A549 (cell line): ENCODE measurements at regions not wholly inside any gene's neighbourhood (a gene's known extent, or its start where the extent isn't known, plus 50 kb on each side); places are given as distances from the start of the nearest gene placed in this dataset.

Experiments used
- ATAC-seq, 2 experiments: fragments of 200-7000 bp in 1 of 2; fragments of >200 bp in 1 of 2; cut with Nextera tagmentation in 1 of 2; cut with Tn5 transposase in 1 of 2; 3 replicates each; pipeline versions ENCODE4 v1.8.0 to v1.9.1; 2018 to 2020; ENCODE audit warnings: mild to moderate bottlenecking in 1 of 2, moderate library complexity in 1 of 2
- CTCF ChIA-PET: fragments of 300-600 bp; sonication (Branson Sonifier 250); formaldehyde crosslinking; extraction: SDS; loops from one replicate; lab custom pipeline; 2021; ENCODE audit warnings: antibody characterized with exemption, inconsistent platforms; lab: Yijun Ruan, JAX
- POLR2A ChIA-PET: fragments of 350-600 bp; formaldehyde crosslinking; extraction: SDS; loops from one replicate; lab custom pipeline; 2021; ENCODE audit warnings: antibody characterized with exemption, inconsistent platforms; lab: Yijun Ruan, JAX
- DNase-seq, 2 experiments: peaks; one replicate each; pipeline versions ENCODE4 v3.0.0 to v3.0.0-alpha.2; 2011 to 2016; ENCODE audit warnings: low read depth in 1 of 2, low spot score in 1 of 2
- FAIRE-seq: peaks from 2 replicates; lab custom pipeline; 2011; peaks lifted over from hg19 to GRCh38; lab: Jason Lieb, UNC
- H3K27ac ChIP-seq, 2 experiments: fragments of >200 bp; sonication (Bioruptor Twin); formaldehyde crosslinking; 3 replicates each; pipeline ENCODE4 v1.5.1; 2016 to 2017
- H3K4me1 ChIP-seq: fragments of >200 bp; sonication (Bioruptor Twin); formaldehyde crosslinking; 3 replicates; pipeline ENCODE4 v1.6.1; 2016
- H3K4me2 ChIP-seq: fragments of >200 bp; sonication (Bioruptor Twin); formaldehyde crosslinking; 3 replicates; pipeline ENCODE4 v1.6.1; 2016
- H3K4me3 ChIP-seq: fragments of >200 bp; sonication (Bioruptor Twin); formaldehyde crosslinking; 3 replicates; pipeline ENCODE4 v1.5.1; 2016
- H3K9me3 ChIP-seq: fragments of >200 bp; sonication (Bioruptor Twin); formaldehyde crosslinking; 3 replicates; pipeline ENCODE4 v1.6.1; 2016
- CBX2 ChIP-seq: fragments of 200-600 bp; sonication (generic); IDR thresholded peaks from 2 replicates; pipeline ENCODE4 v1.6.1; 2016; ENCODE audit warnings: low read depth, mild to moderate bottlenecking, borderline replicate concordance
- CBX8 ChIP-seq: fragments of 200-600 bp; sonication (generic); IDR thresholded peaks from 2 replicates; pipeline ENCODE4 v1.6.1; 2016
- CEBPB ChIP-seq, 2 experiments: fragments of >200 bp in 1 of 2; sonication (Bioruptor Twin) in 1 of 2; formaldehyde crosslinking in 1 of 2; IDR thresholded peaks; 2 replicates each; pipeline ENCODE4 v1.6.1; 2012 to 2016
- CHD2 ChIP-seq: fragments of 150-350 bp; IDR thresholded peaks from 2 replicates; pipeline ENCODE4 v1.6.1; 2014; ENCODE audit warnings: low read length; ENCODE audit not compliant: partially characterized antibody
- EHF ChIP-seq: fragments of 250-450 bp; sonication (Bioruptor Pico); IDR thresholded peaks from 2 replicates; pipeline ENCODE4 v1.5.0; 2020; ENCODE audit warnings: mild to moderate bottlenecking
- EP300 ChIP-seq, 2 experiments: fragments of >200 bp; sonication (Bioruptor Twin); formaldehyde crosslinking; IDR thresholded peaks; 2 replicates in 1 of 2; 3 replicates in 1 of 2; pipeline ENCODE4 v1.6.1; 2016 to 2017
- GATA3 ChIP-seq: IDR thresholded peaks from 2 replicates; pipeline ENCODE4 v1.6.1; 2012; ENCODE audit warnings: borderline replicate concordance
- HEYL ChIP-seq: fragments of 250-450 bp; sonication (Bioruptor Pico); IDR thresholded peaks from 2 replicates; pipeline ENCODE4 v1.8.0; 2021; ENCODE audit warnings: mild to moderate bottlenecking, moderate library complexity
- HOXB13 ChIP-seq: fragments of 250-450 bp; sonication (Bioruptor Pico); IDR thresholded peaks from 2 replicates; pipeline ENCODE4 v1.5.0; 2020; ENCODE audit warnings: low read depth, mild to moderate bottlenecking, moderate library complexity
- HOXB5 ChIP-seq: fragments of 250-450 bp; sonication (Bioruptor Pico); IDR thresholded peaks from 2 replicates; pipeline ENCODE4 v1.5.0; 2020; ENCODE audit warnings: mild to moderate bottlenecking, moderate library complexity
- NFE2L2 ChIP-seq: fragments of 150-350 bp; conservative IDR thresholded peaks from 2 replicates; pipeline ENCODE4 v1.6.1; 2014; ENCODE audit warnings: low read length
- NPAS2 ChIP-seq: fragments of 250-450 bp; sonication (Bioruptor Pico); IDR thresholded peaks from 2 replicates; pipeline ENCODE4 v1.8.0; 2022; ENCODE audit warnings: mild to moderate bottlenecking, moderate library complexity, borderline replicate concordance
- POLR2A ChIP-seq: IDR thresholded peaks from 2 replicates; pipeline ENCODE4 v1.6.1; 2012; ENCODE audit warnings: mild to moderate bottlenecking, low read length
- RARB ChIP-seq: fragments of 250-450 bp; sonication (Bioruptor Pico); IDR thresholded peaks from 2 replicates; pipeline ENCODE4 v1.8.0; 2021; ENCODE audit warnings: mild to moderate bottlenecking, moderate library complexity
- RCOR1 ChIP-seq: fragments of 150-350 bp; IDR thresholded peaks from 2 replicates; pipeline ENCODE4 v1.6.1; 2014; ENCODE audit warnings: antibody characterized with exemption, low read length, low read depth
- RNF2 ChIP-seq: fragments of 200-600 bp; sonication (generic); IDR thresholded peaks from 2 replicates; pipeline ENCODE4 v1.6.1; 2016; ENCODE audit warnings: low read depth, mild to moderate bottlenecking, antibody characterized with exemption, moderate library complexity, borderline replicate concordance
- TFCP2L1 ChIP-seq: fragments of 250-450 bp; sonication (Bioruptor Pico); IDR thresholded peaks from 2 replicates; pipeline ENCODE4 v1.5.0; 2021; ENCODE audit warnings: mild to moderate bottlenecking
- ZFP36 ChIP-seq: fragments of 450-650 bp; IDR thresholded peaks from 2 replicates; pipeline ENCODE4 v1.6.1; 2014; ENCODE audit warnings: borderline replicate concordance; ENCODE audit not compliant: partially characterized antibody
- ZSCAN20 ChIP-seq: fragments of 250-450 bp; sonication (Bioruptor Pico); IDR thresholded peaks from 2 replicates; pipeline ENCODE4 v1.8.0; 2022; ENCODE audit warnings: mild to moderate bottlenecking, moderate library complexity
- WGBS: methylation state at CpG from one replicate; pipeline ENCODE4 v1.1.6; 2017; ENCODE audit errors: missing lambda C conversion rate; 5-methylcytosine and 5-hydroxymethylcytosine counted together
- TF ChIP-seq, protein P1 (sequence below): IDR thresholded peaks from 2 replicates; pipeline ENCODE4 v1.6.1; 2012; ENCODE audit warnings: low read depth, borderline replicate concordance
- TF ChIP-seq, protein P2 (sequence below): fragments of 250-450 bp; sonication (Bioruptor Pico); IDR thresholded peaks from 2 replicates; pipeline ENCODE4 v1.5.0; 2020; ENCODE audit warnings: low read depth, mild to moderate bottlenecking, moderate library complexity
- TF ChIP-seq, protein P3 (sequence below): fragments of >200 bp; sonication (Bioruptor Twin); formaldehyde crosslinking; IDR thresholded peaks from 3 replicates; pipeline ENCODE4 v1.6.1; 2016
- TF ChIP-seq, protein P4 (sequence below): fragments of >200 bp; sonication (Bioruptor Twin); formaldehyde crosslinking; IDR thresholded peaks from 3 replicates; pipeline ENCODE4 v1.5.1; 2016

DNA sequence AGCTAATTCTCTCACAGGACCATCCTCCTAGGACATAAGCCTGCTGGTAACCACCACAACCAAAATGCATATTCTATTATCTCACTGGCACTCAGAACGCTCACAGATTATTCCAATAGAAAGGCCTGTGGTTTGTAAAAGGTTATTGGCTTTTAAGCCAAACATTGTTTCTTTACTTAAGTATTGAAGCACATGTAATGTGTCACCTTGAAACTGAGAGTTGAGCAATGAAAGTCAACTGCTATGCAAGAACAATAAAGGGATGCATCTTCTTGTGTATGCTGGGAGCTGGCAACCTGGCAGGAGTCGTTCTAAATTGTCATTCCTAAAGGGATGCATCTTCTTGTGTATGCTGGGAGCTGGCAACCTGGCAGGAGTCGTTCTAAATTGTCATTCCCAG lies 298.6 kb upstream of the DNAJC19 start:
- no peaks in the 10 kb centered on the region for H3K4me1 ChIP-seq
- H3K27ac ChIP-seq: no peak overlapping the region
- FAIRE-seq: no peak
- TF ChIP-seq POLR2A (no peak), CEBPB (IDR thresholded peaks at IDR 0.05) (no peak), EP300 (IDR thresholded peaks at IDR 0.05) (no peak), CBX2 (no peak), CBX8 (no peak), TFCP2L1 (CRISPR knock-in tag) (no peak), EHF (no peak), NFE2L2 (no peak), RARB (CRISPR knock-in tag) (no peak)
- TF ChIP-seq, protein P1, sequence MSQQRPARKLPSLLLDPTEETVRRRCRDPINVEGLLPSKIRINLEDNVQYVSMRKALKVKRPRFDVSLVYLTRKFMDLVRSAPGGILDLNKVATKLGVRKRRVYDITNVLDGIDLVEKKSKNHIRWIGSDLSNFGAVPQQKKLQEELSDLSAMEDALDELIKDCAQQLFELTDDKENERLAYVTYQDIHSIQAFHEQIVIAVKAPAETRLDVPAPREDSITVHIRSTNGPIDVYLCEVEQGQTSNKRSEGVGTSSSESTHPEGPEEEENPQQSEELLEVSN: no peak
- TF ChIP-seq, protein P2, sequence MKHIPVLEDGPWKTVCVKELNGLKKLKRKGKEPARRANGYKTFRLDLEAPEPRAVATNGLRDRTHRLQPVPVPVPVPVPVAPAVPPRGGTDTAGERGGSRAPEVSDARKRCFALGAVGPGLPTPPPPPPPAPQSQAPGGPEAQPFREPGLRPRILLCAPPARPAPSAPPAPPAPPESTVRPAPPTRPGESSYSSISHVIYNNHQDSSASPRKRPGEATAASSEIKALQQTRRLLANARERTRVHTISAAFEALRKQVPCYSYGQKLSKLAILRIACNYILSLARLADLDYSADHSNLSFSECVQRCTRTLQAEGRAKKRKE: no peak
- TF ChIP-seq, protein P3, sequence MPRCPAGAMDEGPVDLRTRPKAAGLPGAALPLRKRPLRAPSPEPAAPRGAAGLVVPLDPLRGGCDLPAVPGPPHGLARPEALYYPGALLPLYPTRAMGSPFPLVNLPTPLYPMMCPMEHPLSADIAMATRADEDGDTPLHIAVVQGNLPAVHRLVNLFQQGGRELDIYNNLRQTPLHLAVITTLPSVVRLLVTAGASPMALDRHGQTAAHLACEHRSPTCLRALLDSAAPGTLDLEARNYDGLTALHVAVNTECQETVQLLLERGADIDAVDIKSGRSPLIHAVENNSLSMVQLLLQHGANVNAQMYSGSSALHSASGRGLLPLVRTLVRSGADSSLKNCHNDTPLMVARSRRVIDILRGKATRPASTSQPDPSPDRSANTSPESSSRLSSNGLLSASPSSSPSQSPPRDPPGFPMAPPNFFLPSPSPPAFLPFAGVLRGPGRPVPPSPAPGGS: no peak
- CTCF ChIA-PET: no interaction called here
- no peak overlapping the region for H3K4me2 ChIP-seq
- no peaks in the 10 kb centered on the region for H3K9me3 ChIP-seq
- no peak overlapping the region for H3K4me3 ChIP-seq
- POLR2A ChIA-PET: no interaction called here
- no peak for ATAC-seq
- no peak for DNase-seq
- 16% methylated on average over 3 of the region's 3 CpGs for WGBS

DNA sequence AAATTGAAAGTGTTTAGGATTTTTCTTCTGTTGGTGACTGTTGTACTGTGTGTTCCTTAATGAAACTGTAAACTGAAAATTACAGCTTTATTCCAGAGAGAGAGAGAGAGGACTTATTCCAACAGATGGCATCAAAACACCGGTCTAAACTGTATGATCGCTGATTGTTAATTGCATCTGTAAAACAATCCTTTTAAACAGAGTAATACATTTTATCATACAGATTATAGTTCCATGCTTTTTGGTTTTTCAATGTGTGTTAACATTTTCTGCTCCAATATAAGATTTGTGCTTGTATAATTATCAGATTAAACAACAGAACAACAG lies 289.7 kb upstream of the DNAJC19 start:
- TF ChIP-seq ZSCAN20: no peak
- TF ChIP-seq RNF2: no peak
- TF ChIP-seq, protein P4, sequence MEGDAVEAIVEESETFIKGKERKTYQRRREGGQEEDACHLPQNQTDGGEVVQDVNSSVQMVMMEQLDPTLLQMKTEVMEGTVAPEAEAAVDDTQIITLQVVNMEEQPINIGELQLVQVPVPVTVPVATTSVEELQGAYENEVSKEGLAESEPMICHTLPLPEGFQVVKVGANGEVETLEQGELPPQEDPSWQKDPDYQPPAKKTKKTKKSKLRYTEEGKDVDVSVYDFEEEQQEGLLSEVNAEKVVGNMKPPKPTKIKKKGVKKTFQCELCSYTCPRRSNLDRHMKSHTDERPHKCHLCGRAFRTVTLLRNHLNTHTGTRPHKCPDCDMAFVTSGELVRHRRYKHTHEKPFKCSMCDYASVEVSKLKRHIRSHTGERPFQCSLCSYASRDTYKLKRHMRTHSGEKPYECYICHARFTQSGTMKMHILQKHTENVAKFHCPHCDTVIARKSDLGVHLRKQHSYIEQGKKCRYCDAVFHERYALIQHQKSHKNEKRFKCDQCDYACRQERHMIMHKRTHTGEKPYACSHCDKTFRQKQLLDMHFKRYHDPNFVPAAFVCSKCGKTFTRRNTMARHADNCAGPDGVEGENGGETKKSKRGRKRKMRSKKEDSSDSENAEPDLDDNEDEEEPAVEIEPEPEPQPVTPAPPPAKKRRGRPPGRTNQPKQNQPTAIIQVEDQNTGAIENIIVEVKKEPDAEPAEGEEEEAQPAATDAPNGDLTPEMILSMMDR: no peak
- no peak for TF ChIP-seq HOXB5 (CRISPR knock-in tag)
- TF ChIP-seq ZFP36: no peak
- no peak for TF ChIP-seq HOXB13 (CRISPR knock-in tag)
- no peak for TF ChIP-seq RCOR1
- TF ChIP-seq HEYL (CRISPR knock-in tag): no peak
- no peak for TF ChIP-seq NPAS2
- TF ChIP-seq CHD2: no peak
- no peak for TF ChIP-seq GATA3
- H3K9me3 ChIP-seq: no peaks in the 10 kb centered on the region
- H3K27ac ChIP-seq: no peak overlapping the region
- H3K4me2 ChIP-seq: no peak overlapping the region
- 80% methylated on average over 2 of the region's 2 CpGs for WGBS
- no peaks in the 10 kb centered on the region for H3K4me1 ChIP-seq
- CTCF ChIA-PET: no interaction called here
- DNase-seq (no peak), ATAC-seq (no peak), FAIRE-seq (no peak)
- no peak overlapping the region for H3K4me3 ChIP-seq
- POLR2A ChIA-PET: no interaction called here
